Activated CD8-positive, alpha-beta T cell treated with anti-CD3 and anti-CD28 coated beads for 36 hours (primary cell): ENCODE measurements at regions not wholly inside any gene's neighbourhood (a gene's known extent, or its start where the extent isn't known, plus 50 kb on each side); places are given as distances from the start of the nearest gene placed in this dataset.

Experiments
- ATAC-seq: fragments of 200-7000 bp; cut with Tn5 transposase; one replicate; pipeline ENCODE4 v1.10.0; 2021; ENCODE audit warnings: mild to moderate bottlenecking, moderate library complexity
- CTCF ChIA-PET: fragments of 350-600 bp; sonication (Branson Sonifier 250); formaldehyde crosslinking; loops from one replicate; lab custom pipeline; 2021; ENCODE audit warnings: antibody characterized with exemption; lab: Charles Lee
- POLR2A ChIA-PET: fragments of 350-600 bp; sonication (Branson Sonifier 250); formaldehyde crosslinking; loops from one replicate; lab custom pipeline; 2021; ENCODE audit warnings: antibody characterized with exemption; lab: Charles Lee
- DNase-seq: peaks from one replicate; pipeline ENCODE4 v3.0.0-alpha.2; 2020
- H3K27ac Mint-ChIP-seq: one replicate; pipeline ENCODE4 v1.8.0; 2021; ENCODE audit warnings: mild to moderate bottlenecking, mixed read lengths
- H3K27me3 Mint-ChIP-seq: one replicate; pipeline ENCODE4 v1.8.0; 2021; ENCODE audit warnings: mixed read lengths
- H3K36me3 Mint-ChIP-seq: one replicate; pipeline ENCODE4 v1.8.0; 2021; ENCODE audit warnings: low read depth, mixed read lengths
- H3K4me1 Mint-ChIP-seq: one replicate; pipeline ENCODE4 v1.8.0; 2021; ENCODE audit warnings: low read depth, mixed read lengths
- H3K4me3 Mint-ChIP-seq: one replicate; pipeline ENCODE4 v1.8.0; 2021; ENCODE audit warnings: mild to moderate bottlenecking, moderate library complexity, mixed read lengths
- H3K9me3 Mint-ChIP-seq: one replicate; pipeline ENCODE4 v1.8.0; 2021; ENCODE audit warnings: mixed read lengths
- CTCF ChIP-seq: fragments of 200-600 bp; IDR thresholded peaks from one replicate; pipeline ENCODE4 v1.8.0; 2022; ENCODE audit warnings: antibody characterized with exemption, mild to moderate bottlenecking
- intact Hi-C: fragments of 100-400 bp; cut with micrococcal nuclease; formaldehyde crosslinking; loops from one replicate; pipeline ENCODE4 v1.10.0; 2022

GRCh38 chr13:37216331-37216730 is 110.9 kb upstream of the CSNK1A1L start:
- TF ChIP-seq CTCF, result no peak
- no peaks in the 10 kb centered on the region for H3K36me3 Mint-ChIP-seq
- no peaks in the 10 kb centered on the region for H3K27me3 Mint-ChIP-seq
- no peak overlapping the region for H3K4me3 Mint-ChIP-seq
- POLR2A ChIA-PET, result no interaction called here
- ATAC-seq (no peak), DNase-seq (no peak)
- no peak overlapping the region for H3K27ac Mint-ChIP-seq
- H3K9me3 Mint-ChIP-seq, result peaks cover 3% of the 10 kb centered on the region
- intact Hi-C loops, result no loop called here
- no peaks in the 10 kb centered on the region for H3K4me1 Mint-ChIP-seq
- CTCF ChIA-PET, result no interaction called here

- Mint-ChIP-seq H3K9me3 (peaks cover 5% of the 10 kb centered on the region), H3K27me3 (no peaks in the 10 kb centered on the region), H3K4me3 (no peak overlapping the region), H3K36me3 (no peaks in the 10 kb centered on the region), H3K4me1 (no peaks in the 10 kb centered on the region), H3K27ac (no peak overlapping the region)
- ChIA-PET CTCF (no interaction called here), POLR2A (no interaction called here)
- no peak for TF ChIP-seq CTCF
- ATAC-seq (no peak), DNase-seq (no peak)
- intact Hi-C loops, result no loop called here
Measured at GRCh38 chr13:37212826-37213225, 107.4 kb upstream of the CSNK1A1L start.

DNA sequence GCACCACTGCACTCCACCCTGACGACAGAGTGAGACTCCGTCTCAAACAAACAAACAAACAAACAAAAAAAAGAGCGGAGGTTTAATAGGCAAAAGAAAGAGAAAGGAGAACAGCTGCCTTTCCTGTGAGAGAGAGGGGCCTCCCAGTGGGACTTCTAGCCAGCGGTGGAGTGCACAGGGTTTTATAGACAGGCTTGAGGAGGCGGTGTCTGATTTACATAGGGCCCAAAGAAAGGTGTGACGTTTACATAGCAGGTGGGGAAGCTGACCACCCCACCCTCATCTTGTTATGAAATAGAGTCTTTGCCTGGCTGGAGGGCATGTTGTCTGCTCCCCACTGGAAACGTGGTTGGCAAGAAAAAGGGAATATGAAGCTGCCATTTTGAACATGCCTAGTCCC is 106.0 kb upstream of the CSNK1A1L start:
- TF ChIP-seq CTCF, result no peak
- Mint-ChIP-seq H3K4me3 (no peak overlapping the region), H3K27me3 (no peaks in the 10 kb centered on the region), H3K4me1 (no peaks in the 10 kb centered on the region), H3K9me3 (peaks cover 5% of the 10 kb centered on the region), H3K27ac (no peak overlapping the region), H3K36me3 (no peaks in the 10 kb centered on the region)
- ChIA-PET CTCF (no interaction called here), POLR2A (no interaction called here)
- DNase-seq (no peak), ATAC-seq (no peak)
- intact Hi-C loops, result no loop called here

GRCh38 chr13:37209621-37210580 is 104.4 kb upstream of the CSNK1A1L start:
- no peaks in the 10 kb centered on the region for H3K27me3 Mint-ChIP-seq
- no peak overlapping the region for H3K27ac Mint-ChIP-seq
- ChIA-PET POLR2A (no interaction called here), CTCF (no interaction called here)
- intact Hi-C loops, result no loop called here
- no peaks in the 10 kb centered on the region for H3K36me3 Mint-ChIP-seq
- peaks cover 2% of the 10 kb centered on the region for H3K9me3 Mint-ChIP-seq
- no peak for TF ChIP-seq CTCF
- DNase-seq (no peak), ATAC-seq (no peak)
- no peaks in the 10 kb centered on the region for H3K4me1 Mint-ChIP-seq
- H3K4me3 Mint-ChIP-seq, result no peak overlapping the region

DNA sequence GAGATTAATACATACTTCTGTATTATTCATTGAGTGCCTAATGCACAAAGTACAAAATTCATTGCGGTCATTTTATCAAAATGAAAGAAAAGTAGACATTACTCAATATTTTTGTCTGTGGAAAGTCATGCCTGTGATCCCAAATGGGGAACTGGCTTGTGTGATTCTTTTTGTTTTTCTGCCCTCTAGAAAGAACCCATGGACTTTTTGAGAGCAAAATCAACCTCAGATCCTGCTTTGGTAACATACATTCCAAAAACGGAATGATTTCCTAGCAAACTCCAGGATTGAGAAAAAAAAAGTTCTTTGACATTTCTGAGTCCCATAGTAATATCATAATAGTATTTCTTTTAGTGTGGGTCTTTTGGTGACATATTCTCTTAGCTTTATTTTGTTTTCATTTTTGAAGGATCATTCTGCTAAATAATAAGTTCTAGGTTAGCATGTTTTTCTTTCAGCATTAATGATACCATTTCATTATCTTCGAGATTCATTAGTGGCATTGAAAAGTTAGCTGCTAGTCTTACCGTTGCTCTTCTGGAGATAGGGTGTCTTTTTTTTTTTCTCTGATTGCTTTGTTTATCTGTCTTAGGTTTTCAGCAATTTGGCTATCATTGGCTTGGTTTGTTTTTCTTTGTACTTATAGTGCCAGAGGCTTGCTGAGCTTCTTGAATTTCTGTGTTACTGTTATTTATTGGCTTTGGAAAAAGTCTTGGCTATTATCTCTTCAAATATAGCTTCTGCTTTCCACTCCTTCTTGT is 102.4 kb upstream of the CSNK1A1L start:
- Mint-ChIP-seq H3K27me3 (no peaks in the 10 kb centered on the region), H3K36me3 (no peaks in the 10 kb centered on the region), H3K27ac (no peak overlapping the region), H3K9me3 (peaks cover 2% of the 10 kb centered on the region), H3K4me3 (no peak overlapping the region), H3K4me1 (no peaks in the 10 kb centered on the region)
- no peak for DNase-seq
- intact Hi-C loops, result no loop called here
- TF ChIP-seq CTCF, result no peak
- ATAC-seq, result no peak
- POLR2A ChIA-PET, result no interaction called here
- CTCF ChIA-PET, result no interaction called here
